HCT116 (cell line): ENCODE measurements at regions not wholly inside any gene's neighbourhood (a gene's known extent, or its start where the extent isn't known, plus 50 kb on each side); places are given as distances from the start of the nearest gene placed in this dataset.

Source experiments
- ATAC-seq: fragments of 200-7000 bp; cut with Tn5 transposase; 2 replicates; pipeline ENCODE4 v1.9.1; 2020; ENCODE audit warnings: mild to moderate bottlenecking, moderate library complexity
- BruUV-seq: library from RNA; stranded (reverse); fragments of 400-500 nt; replicated peaks from 2 replicates; lab custom pipeline; 2021; lab: Mats Ljungman, UMichigan
- CTCF ChIA-PET: fragments of 300-600 bp; sonication (Branson Sonifier 250); formaldehyde crosslinking; loops from one replicate; lab custom pipeline; 2021; ENCODE audit warnings: antibody characterized with exemption; lab: Charles Lee
- POLR2A ChIA-PET: fragments of 300-600, 350-600 bp; sonication (Branson Sonifier 250); formaldehyde crosslinking; loops from one replicate; lab custom pipeline; 2021; ENCODE audit warnings: antibody characterized with exemption; lab: Charles Lee
- RAD21 ChIA-PET, 2 experiments: fragments of 300-600 bp; sonication (Branson Sonifier 250); formaldehyde crosslinking; loops; one replicate each; lab custom pipeline; 2023; ENCODE audit warnings: low total read pairs in 2 of 2; ENCODE audit not compliant: uncharacterized antibody in 2 of 2, unreplicated experiment in 2 of 2, low non-redundant PET in 1 of 2; lab: Charles Lee
- DNase-seq: peaks from one replicate; pipeline ENCODE4 v3.0.0-alpha.2; 2010; ENCODE audit warnings: low read depth, low spot score
- H2AFZ ChIP-seq: fragments of 200-600 bp; shearing (Covaris generic), sonication (generic); 2 replicates; pipeline ENCODE4 v1.6.1; 2017; ENCODE audit warnings: low read depth, mixed run types, mixed read lengths, antibody characterized with exemption, low read length; ENCODE audit not compliant: poor library complexity, severe bottlenecking
- H3K27ac ChIP-seq: 2 replicates; pipeline ENCODE4 v1.5.1; 2012; ENCODE audit warnings: low read depth, low read length
- H3K27me3 ChIP-seq: fragments of 200-600 bp; sonication (generic); 2 replicates; pipeline ENCODE4 v1.6.1; 2016; ENCODE audit warnings: mixed run types, low read length, mixed read lengths; ENCODE audit not compliant: insufficient read depth
- H3K36me3 ChIP-seq, 2 experiments: fragments of 200-500 bp in 1 of 2; fragments of 200-600 bp in 1 of 2; sonication (Bioruptor generic) in 1 of 2; sonication (generic) in 1 of 2; 2 replicates each; pipeline versions ENCODE4 v1.5.1 to v1.6.1; 2014 to 2016; ENCODE audit warnings: low read length in 2 of 2, inconsistent platforms in 1 of 2, mixed read lengths in 1 of 2, mixed run types in 1 of 2; ENCODE audit not compliant: insufficient read depth in 2 of 2, control insufficient read depth in 1 of 2
- H3K4me1 ChIP-seq, 2 experiments: fragments of 200-600 bp in 1 of 2; sonication (generic) in 1 of 2; 2 replicates each; pipeline versions ENCODE4 v1.5.1 to v1.6.1; 2012 to 2017; ENCODE audit warnings: low read length in 2 of 2, inconsistent platforms in 1 of 2, mild to moderate bottlenecking in 1 of 2, mixed read lengths in 1 of 2, mixed run types in 1 of 2, moderate library complexity in 1 of 2; ENCODE audit not compliant: insufficient read depth in 2 of 2, control insufficient read depth in 1 of 2
- H3K4me2 ChIP-seq: fragments of 200-600 bp; sonication (generic); 2 replicates; pipeline ENCODE4 v1.6.1; 2017; ENCODE audit warnings: mixed run types, low read length, mixed read lengths
- H3K4me3 ChIP-seq, 2 experiments: fragments of 200-600 bp in 1 of 2; sonication (generic) in 1 of 2; replicated peaks in 1 of 2; 2 replicates each; pipeline ENCODE4 v1.5.1; 2011 to 2016; ENCODE audit warnings: low read length in 2 of 2, control low read depth in 1 of 2, low read depth in 1 of 2, mild to moderate bottlenecking in 1 of 2, mixed read lengths in 1 of 2, mixed run types in 1 of 2
- H3K79me2 ChIP-seq: fragments of 200-600 bp; sonication (generic); 2 replicates; pipeline ENCODE4 v1.6.1; 2017; ENCODE audit warnings: mild to moderate bottlenecking, mixed run types, low read length, moderate library complexity, mixed read lengths; ENCODE audit not compliant: insufficient read depth
- H3K9ac ChIP-seq: fragments of 200-600 bp; sonication (generic); 2 replicates; pipeline ENCODE4 v1.6.1; 2016; ENCODE audit warnings: low read length, mixed read lengths
- H3K9me2 ChIP-seq: fragments of 200-600 bp; sonication (generic), shearing (Covaris generic); 2 replicates; pipeline ENCODE4 v1.6.1; 2017; ENCODE audit warnings: mixed run types, mild to moderate bottlenecking, moderate library complexity; ENCODE audit not compliant: insufficient read depth
- H3K9me3 ChIP-seq, 2 experiments: fragments of 200-500 bp in 1 of 2; fragments of 200-600 bp in 1 of 2; sonication (Bioruptor generic) in 1 of 2; sonication (generic) in 1 of 2; 2 replicates each; pipeline ENCODE4 v1.6.1; 2014 to 2017; ENCODE audit warnings: low read length in 2 of 2, mixed read lengths in 2 of 2, inconsistent platforms in 1 of 2, low read depth in 1 of 2, mild to moderate bottlenecking in 1 of 2, mixed run types in 1 of 2, moderate library complexity in 1 of 2; ENCODE audit not compliant: control insufficient read depth in 1 of 2, insufficient read depth in 1 of 2
- H4K20me1 ChIP-seq: fragments of 200-600 bp; sonication (generic), shearing (Covaris generic); 2 replicates; pipeline ENCODE4 v1.6.1; 2017; ENCODE audit warnings: mixed run types, mild to moderate bottlenecking, moderate library complexity; ENCODE audit not compliant: insufficient read depth
- CBX3 ChIP-seq: IDR thresholded peaks from 2 replicates; pipeline ENCODE4 v1.6.1; 2012; ENCODE audit warnings: low read depth
- CTCF ChIP-seq, 3 experiments: fragments of 200-600 bp in 1 of 3; sonication (generic) in 1 of 3; IDR thresholded peaks in 2 of 3; conservative IDR thresholded peaks in 1 of 3; 2 replicates each; pipeline ENCODE4 v1.5.1; 2012 to 2017; ENCODE audit warnings: low read depth in 2 of 3, low read length in 2 of 3, antibody characterized with exemption in 1 of 3, borderline replicate concordance in 1 of 3, control low read depth in 1 of 3, mild to moderate bottlenecking in 1 of 3, mixed read lengths in 1 of 3, mixed run types in 1 of 3, moderate library complexity in 1 of 3; ENCODE audit not compliant: insufficient read depth in 1 of 3
- EGR1 ChIP-seq: IDR thresholded peaks from 2 replicates; pipeline ENCODE4 v1.6.1; 2012; ENCODE audit warnings: low read depth
- POLR2A ChIP-seq: IDR thresholded peaks from 2 replicates; pipeline ENCODE4 v1.7.0; 2011; ENCODE audit warnings: borderline replicate concordance; ENCODE audit not compliant: insufficient read depth, insufficient read length; ENCODE audit errors: extremely low read depth
- RAD21 ChIP-seq: IDR thresholded peaks from 2 replicates; pipeline ENCODE4 v1.6.1; 2012; ENCODE audit warnings: low read depth, mild to moderate bottlenecking
- REST ChIP-seq: IDR thresholded peaks from 2 replicates; pipeline ENCODE4 v1.6.1; 2012; ENCODE audit warnings: low read depth
- SIN3A ChIP-seq: IDR thresholded peaks from 2 replicates; pipeline ENCODE4 v1.6.1; 2012; ENCODE audit warnings: low read depth
- SP1 ChIP-seq: IDR thresholded peaks from 2 replicates; pipeline ENCODE4 v1.6.1; 2012; ENCODE audit warnings: low read depth
- SRF ChIP-seq: IDR thresholded peaks from 2 replicates; pipeline ENCODE4 v1.6.1; 2012; ENCODE audit warnings: low read depth
- ZNF274 ChIP-seq: fragments of 200-500 bp; sonication (Bioruptor generic); IDR thresholded peaks from 2 replicates; pipeline ENCODE4 v1.6.1; 2014; ENCODE audit warnings: mild to moderate bottlenecking, low read depth, low read length, inconsistent platforms
- intact Hi-C: fragments of 100-400 bp; cut with micrococcal nuclease; formaldehyde crosslinking; loops from 2 replicates; pipeline ENCODE4 v1.10.0; 2022

GRCh38 chr2:47666332-47666731 is 95.5 kb upstream of the KCNK12 start:
- no peak overlapping the region for H3K27ac ChIP-seq
- POLR2A ChIA-PET, result no interaction called here
- no peaks in the 10 kb centered on the region for H3K27me3 ChIP-seq
- DNase-seq (no peak), ATAC-seq (no peak)
- CTCF ChIA-PET, result interaction anchor here (1.5 kb wide), 1 partner anchor 229 kb away, joined by 4 read pairs; no protein-coding TSS in a partner anchor
- intact Hi-C loops, result loop anchor here (10.0 kb wide), 1 partner anchor 332 kb away; no protein-coding TSS in a partner anchor
- no peaks in the 10 kb centered on the region for H3K4me1 ChIP-seq
- H2AFZ ChIP-seq, result no peak overlapping the region
- no peaks in the 10 kb centered on the region for H3K79me2 ChIP-seq
- H3K36me3 ChIP-seq, result no peaks in the 10 kb centered on the region
- no peak overlapping the region for H3K4me3 ChIP-seq
- RAD21 ChIA-PET, result no interaction called here
- no peak overlapping the region for H3K9ac ChIP-seq
- H3K9me2 ChIP-seq, result no peaks in the 10 kb centered on the region
- TF ChIP-seq RAD21 (no peak), ZNF274 (no peak), SP1 (no peak), REST (no peak), SRF (no peak), CBX3 (no peak)
- TF ChIP-seq, all 23 proteins: peak for 0
- H4K20me1 ChIP-seq, result no peaks in the 10 kb centered on the region
- no peak overlapping the region for H3K4me2 ChIP-seq
- H3K9me3 ChIP-seq, result no peaks in the 10 kb centered on the region
- BruUV-seq, result no TSS peak

- no peak overlapping the region for H2AFZ ChIP-seq
- POLR2A ChIA-PET, result no interaction called here
- H3K27me3 ChIP-seq, result no peaks in the 10 kb centered on the region
- no peaks in the 10 kb centered on the region for H4K20me1 ChIP-seq
- H3K9me3 ChIP-seq, result no peaks in the 10 kb centered on the region
- no TSS peak for BruUV-seq
- RAD21 ChIA-PET, result no interaction called here
- H3K9ac ChIP-seq, result no peak overlapping the region
- peak in 2 of 3 experiments; percentile 24 to 42; a peak in 4 of 6 replicates for TF ChIP-seq CTCF (IDR thresholded peaks at IDR 0.05 in 2 of 3, conservative IDR thresholded peaks at IDR 0.05 in 1 of 3; ENCODE audit: borderline replicate concordance in 1 of 3, insufficient read depth in 1 of 3, low read depth in 2 of 3, low read length in 2 of 3)
- 0 out of 2 replicates have a peak, but pooled peaks have one; percentile 26 for TF ChIP-seq SIN3A
- no peak for TF ChIP-seq EGR1
- peak; percentile 65 for TF ChIP-seq RAD21
- no peak for TF ChIP-seq POLR2A
- H3K79me2 ChIP-seq, result no peaks in the 10 kb centered on the region
- H3K4me2 ChIP-seq, result no peak overlapping the region
- DNase-seq, result no peak
- no peaks in the 10 kb centered on the region for H3K9me2 ChIP-seq
- H3K4me1 ChIP-seq, result no peaks in the 10 kb centered on the region
- intact Hi-C loops, result loop anchor here (10.0 kb wide), 1 partner anchor 330 kb away; no protein-coding TSS in a partner anchor
- no peak overlapping the region for H3K4me3 ChIP-seq
- H3K36me3 ChIP-seq, result no peaks in the 10 kb centered on the region
- CTCF ChIA-PET, result interaction anchor here (1.5 kb wide), 1 partner anchor 228 kb away, joined by 4 read pairs; no protein-coding TSS in a partner anchor
- no peak overlapping the region for H3K27ac ChIP-seq
- peak; percentile 79 for ATAC-seq
These were observed 94.0 kb upstream of the KCNK12 start for GRCh38 chr2:47664817-47665216.
